HEK293 (cell line): ENCODE measurements at regions not wholly inside any gene's neighbourhood (a gene's known extent, or its start where the extent isn't known, plus 50 kb on each side); places are given as distances from the start of the nearest gene placed in this dataset.

Source experiments
- CTCF ChIP-seq: fragments of 450-650 bp; formaldehyde crosslinking; IDR thresholded peaks from 2 replicates; pipeline ENCODE4 v1.5.1; 2016; ENCODE audit warnings: missing biosample characterization, missing genetic modification characterization
- HOXC10 ChIP-seq: sonication (generic); formaldehyde crosslinking; IDR thresholded peaks from 2 replicates; pipeline ENCODE4 v1.8.1; 2023; ENCODE audit warnings: mild to moderate bottlenecking, missing genetic modification reagents
- KLF1 ChIP-seq: fragments of 450-650 bp; formaldehyde crosslinking; IDR thresholded peaks from 2 replicates; pipeline ENCODE4 v1.5.1; 2016; ENCODE audit warnings: missing biosample characterization, missing genetic modification characterization
- KLF16 ChIP-seq: fragments of 450-650 bp; formaldehyde crosslinking; IDR thresholded peaks from 2 replicates; pipeline ENCODE4 v1.5.1; 2017; ENCODE audit warnings: missing biosample characterization, missing genetic modification characterization
- OSR2 ChIP-seq: fragments of 450-650 bp; formaldehyde crosslinking; IDR thresholded peaks from 2 replicates; pipeline ENCODE4 v1.5.1; 2016; ENCODE audit warnings: missing biosample characterization, missing genetic modification characterization
- REST ChIP-seq: fragments of 450-650 bp; formaldehyde crosslinking; IDR thresholded peaks from 2 replicates; pipeline ENCODE4 v1.5.1; 2016; ENCODE audit warnings: missing biosample characterization, missing genetic modification characterization
- YY1 ChIP-seq: fragments of 450-650 bp; formaldehyde crosslinking; IDR thresholded peaks from 2 replicates; pipeline ENCODE4 v1.5.1; 2018; ENCODE audit warnings: missing biosample characterization, missing genetic modification characterization
- ZBTB10 ChIP-seq: fragments of 450-650 bp; formaldehyde crosslinking; IDR thresholded peaks from 2 replicates; pipeline ENCODE4 v1.5.1; 2016; ENCODE audit warnings: missing biosample characterization, missing genetic modification characterization
- ZNF121 ChIP-seq: fragments of 450-650 bp; formaldehyde crosslinking; IDR thresholded peaks from 2 replicates; pipeline ENCODE4 v1.5.1; 2016; ENCODE audit warnings: missing biosample characterization, missing genetic modification characterization
- ZNF580 ChIP-seq: fragments of 450-650 bp; formaldehyde crosslinking; IDR thresholded peaks from 2 replicates; pipeline ENCODE4 v1.5.1; 2016; ENCODE audit warnings: missing biosample characterization, missing genetic modification characterization
- ZNF785 ChIP-seq: fragments of 450-650 bp; formaldehyde crosslinking; IDR thresholded peaks from 2 replicates; pipeline ENCODE4 v1.5.1; 2016; ENCODE audit warnings: missing biosample characterization, missing genetic modification characterization
- ZNF791 ChIP-seq: fragments of 450-650 bp; formaldehyde crosslinking; IDR thresholded peaks from 2 replicates; pipeline ENCODE4 v1.5.1; 2016; ENCODE audit warnings: missing biosample characterization, missing genetic modification characterization
- ZSCAN16 ChIP-seq: fragments of 450-650 bp; formaldehyde crosslinking; IDR thresholded peaks from 2 replicates; pipeline ENCODE4 v1.5.1; 2016; ENCODE audit warnings: missing biosample characterization, missing genetic modification characterization

GRCh38 chr6:22457996-22458395 is 111.4 kb upstream of the HDGFL1 start:
- TF ChIP-seq ZNF121 (tag by site-specific recombination) (no peak), ZBTB10 (tag by site-specific recombination) (no peak), CTCF (tag by site-specific recombination) (no peak), ZNF785 (tag by site-specific recombination) (no peak), OSR2 (no peak), ZSCAN16 (tag by site-specific recombination) (no peak), KLF1 (tag by site-specific recombination) (no peak), REST (tag by site-specific recombination) (no peak), YY1 (no peak), ZNF791 (tag by site-specific recombination) (no peak), ZNF580 (no peak), KLF16 (tag by site-specific recombination) (no peak), HOXC10 (CRISPR knock-in tag) (no peak)
